ENCODE measurements at regions not wholly inside any gene's neighbourhood (a gene's known extent, or its start where the extent isn't known, plus 50 kb on each side); places are given as distances from the start of the nearest gene placed in this dataset.

GRCh38 chr16:73287859-73288405 is 240.0 kb upstream of the ZFHX3 start:
- no peak for DNase-seq

- no peak for DNase-seq
Observed at GRCh38 chr16:73286346-73287267, 238.7 kb upstream of the ZFHX3 start.

- DNase-seq = no peak
Observed at GRCh38 chr16:73285436-73286201, 237.7 kb upstream of the ZFHX3 start.

GRCh38 chr16:73280388-73280787 is 232.5 kb upstream of the ZFHX3 start:
- DNase-seq = no peak

GRCh38 chr16:73279451-73279850 is 231.5 kb upstream of the ZFHX3 start:
- no peak for DNase-seq

GRCh38 chr16:73277071-73277470 is 229.1 kb upstream of the ZFHX3 start:
- DNase-seq = no peak

- DNase-seq = no peak
Observed at GRCh38 chr16:73275448-73275847, 227.5 kb upstream of the ZFHX3 start.

- no peak for DNase-seq
Observed at GRCh38 chr16:73275024-73275423, 227.1 kb upstream of the ZFHX3 start.

- no peak for DNase-seq
Observed at GRCh38 chr16:73274140-73274539, 226.2 kb upstream of the ZFHX3 start.

GRCh38 chr16:73268366-73268993 is 220.6 kb upstream of the ZFHX3 start:
- DNase-seq = no peak

GRCh38 chr16:73265935-73266334 is 218.0 kb upstream of the ZFHX3 start:
- DNase-seq = no peak

GRCh38 chr16:73265124-73265837 is 217.4 kb upstream of the ZFHX3 start:
- DNase-seq = no peak

- no peak for DNase-seq
Observed at GRCh38 chr16:73262931-73263330, 215.0 kb upstream of the ZFHX3 start.

- DNase-seq = no peak
Observed at GRCh38 chr16:73255031-73255430, 207.1 kb upstream of the ZFHX3 start.

GRCh38 chr16:73253922-73254480 is 206.1 kb upstream of the ZFHX3 start:
- no peak for DNase-seq

- no peak for DNase-seq
Observed at GRCh38 chr16:73252446-73252845, 204.5 kb upstream of the ZFHX3 start.

GRCh38 chr16:73251608-73252007 is 203.7 kb upstream of the ZFHX3 start:
- no peak for DNase-seq

GRCh38 chr16:73248316-73248715 is 200.4 kb upstream of the ZFHX3 start:
- DNase-seq = no peak

GRCh38 chr16:73240920-73241319 is 193.0 kb upstream of the ZFHX3 start:
- no peak for DNase-seq

GRCh38 chr16:73237601-73238000 is 189.7 kb upstream of the ZFHX3 start:
- DNase-seq = no peak

- no peak for DNase-seq
Observed at GRCh38 chr16:73234496-73234895, 186.6 kb upstream of the ZFHX3 start.

- DNase-seq = no peak
Observed at GRCh38 chr16:73233846-73234424, 186.0 kb upstream of the ZFHX3 start.
